ENCODE measurements at regions not wholly inside any gene's neighbourhood (a gene's known extent, or its start where the extent isn't known, plus 50 kb on each side); places are given as distances from the start of the nearest gene placed in this dataset.

- in situ Hi-C loops (cut with MboI), result no loop called here
- no peaks in the 10 kb centered on the region; the same call in 1 of the 3 replicates for H3K9me3 ChIP-seq (replicated peaks; ENCODE audit: control insufficient read depth, insufficient read depth, low read length)
- FAIRE-seq, result no peak
Measured at GRCh38 chr1:212533148-212533517, 75.4 kb upstream of the ATF3 start.

More at GRCh38 chr1:212533148-212533517, 75.4 kb upstream of the ATF3 start:
- BruUV-seq (replicated peaks), result no TSS peak
- ATAC-seq, result no peak
- TF ChIP-seq, protein P1, sequence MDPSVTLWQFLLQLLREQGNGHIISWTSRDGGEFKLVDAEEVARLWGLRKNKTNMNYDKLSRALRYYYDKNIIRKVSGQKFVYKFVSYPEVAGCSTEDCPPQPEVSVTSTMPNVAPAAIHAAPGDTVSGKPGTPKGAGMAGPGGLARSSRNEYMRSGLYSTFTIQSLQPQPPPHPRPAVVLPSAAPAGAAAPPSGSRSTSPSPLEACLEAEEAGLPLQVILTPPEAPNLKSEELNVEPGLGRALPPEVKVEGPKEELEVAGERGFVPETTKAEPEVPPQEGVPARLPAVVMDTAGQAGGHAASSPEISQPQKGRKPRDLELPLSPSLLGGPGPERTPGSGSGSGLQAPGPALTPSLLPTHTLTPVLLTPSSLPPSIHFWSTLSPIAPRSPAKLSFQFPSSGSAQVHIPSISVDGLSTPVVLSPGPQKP (IDR thresholded peaks at IDR 0.05; ENCODE audit: low read depth, low read length), result no peak
- TF ChIP-seq SP1 (IDR thresholded peaks at IDR 0.05; ENCODE audit: low read depth, low read length) (no peak), ZNF622 (IDR thresholded peaks at IDR 0.05) (no peak), MEF2B (IDR thresholded peaks at IDR 0.05; ENCODE audit: partially characterized antibody, poor library complexity, severe bottlenecking) (no peak), LARP7 (IDR thresholded peaks at IDR 0.05) (no peak), IKZF2 (IDR thresholded peaks at IDR 0.05) (no peak), MYB (IDR thresholded peaks at IDR 0.05; ENCODE audit: borderline replicate concordance, low read depth, low read length) (no peak), JUND (IDR thresholded peaks at IDR 0.05; ENCODE audit: low read depth, low read length) (no peak), BCLAF1 (IDR thresholded peaks at IDR 0.05) (no peak), NR2F1 (conservative IDR thresholded peaks at IDR 0.05) (no peak), ZNF24 (IDR thresholded peaks at IDR 0.05) (no peak), HDAC2 (IDR thresholded peaks at IDR 0.05) (no peak), FOXM1 (IDR thresholded peaks at IDR 0.05; ENCODE audit: low read depth, low read length) (no peak), CBFB (IDR thresholded peaks at IDR 0.05; ENCODE audit: low read depth) (no peak), SIN3A (IDR thresholded peaks at IDR 0.05; ENCODE audit: low read depth, low read length) (no peak), DPF2 (IDR thresholded peaks at IDR 0.05) (no peak)
- TF ChIP-seq, protein P2, sequence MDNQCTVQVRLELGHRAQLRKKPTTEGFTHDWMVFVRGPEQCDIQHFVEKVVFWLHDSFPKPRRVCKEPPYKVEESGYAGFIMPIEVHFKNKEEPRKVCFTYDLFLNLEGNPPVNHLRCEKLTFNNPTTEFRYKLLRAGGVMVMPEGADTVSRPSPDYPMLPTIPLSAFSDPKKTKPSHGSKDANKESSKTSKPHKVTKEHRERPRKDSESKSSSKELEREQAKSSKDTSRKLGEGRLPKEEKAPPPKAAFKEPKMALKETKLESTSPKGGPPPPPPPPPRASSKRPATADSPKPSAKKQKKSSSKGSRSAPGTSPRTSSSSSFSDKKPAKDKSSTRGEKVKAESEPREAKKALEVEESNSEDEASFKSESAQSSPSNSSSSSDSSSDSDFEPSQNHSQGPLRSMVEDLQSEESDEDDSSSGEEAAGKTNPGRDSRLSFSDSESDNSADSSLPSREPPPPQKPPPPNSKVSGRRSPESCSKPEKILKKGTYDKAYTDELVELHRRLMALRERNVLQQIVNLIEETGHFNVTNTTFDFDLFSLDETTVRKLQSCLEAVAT (IDR thresholded peaks at IDR 0.05), result no peak
- TF ChIP-seq, protein P3, sequence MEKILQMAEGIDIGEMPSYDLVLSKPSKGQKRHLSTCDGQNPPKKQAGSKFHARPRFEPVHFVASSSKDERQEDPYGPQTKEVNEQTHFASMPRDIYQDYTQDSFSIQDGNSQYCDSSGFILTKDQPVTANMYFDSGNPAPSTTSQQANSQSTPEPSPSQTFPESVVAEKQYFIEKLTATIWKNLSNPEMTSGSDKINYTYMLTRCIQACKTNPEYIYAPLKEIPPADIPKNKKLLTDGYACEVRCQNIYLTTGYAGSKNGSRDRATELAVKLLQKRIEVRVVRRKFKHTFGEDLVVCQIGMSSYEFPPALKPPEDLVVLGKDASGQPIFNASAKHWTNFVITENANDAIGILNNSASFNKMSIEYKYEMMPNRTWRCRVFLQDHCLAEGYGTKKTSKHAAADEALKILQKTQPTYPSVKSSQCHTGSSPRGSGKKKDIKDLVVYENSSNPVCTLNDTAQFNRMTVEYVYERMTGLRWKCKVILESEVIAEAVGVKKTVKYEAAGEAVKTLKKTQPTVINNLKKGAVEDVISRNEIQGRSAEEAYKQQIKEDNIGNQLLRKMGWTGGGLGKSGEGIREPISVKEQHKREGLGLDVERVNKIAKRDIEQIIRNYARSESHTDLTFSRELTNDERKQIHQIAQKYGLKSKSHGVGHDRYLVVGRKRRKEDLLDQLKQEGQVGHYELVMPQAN (conservative IDR thresholded peaks at IDR 0.05), result no peak
- ChIA-PET POLR2A (no interaction called here), RAD21 (ENCODE audit: unreplicated experiment) (no interaction called here), CTCF (interaction anchor here (1.0 kb wide), 1 partner anchor 56 kb away, joined by 3 read pairs; no protein-coding TSS in a partner anchor), SMC1A (ENCODE audit: uncharacterized antibody, unreplicated experiment) (interaction anchor here (1.6 kb wide), 1 partner anchor 41 kb away, joined by 5 read pairs; no protein-coding TSS in a partner anchor)
- Histone ChIP-seq H3K36me3 (ENCODE audit: control insufficient read depth in 2 of 2, insufficient read depth in 2 of 2, low read length in 1 of 2) (no peaks in the 10 kb centered on the region), H3K4me2 (ENCODE audit: control insufficient read depth, insufficient read depth) (no peak overlapping the region), H3K4me1 (ENCODE audit: control insufficient read depth, insufficient read depth, low read length) (no peaks in the 10 kb centered on the region), H3K79me2 (ENCODE audit: control insufficient read depth, insufficient read depth, low read length) (no peaks in the 10 kb centered on the region), H3K9ac (ENCODE audit: control insufficient read depth, insufficient read depth, low read length) (no peak overlapping the region), H2AFZ (ENCODE audit: control insufficient read depth, low read depth, low read length) (no peak overlapping the region), H3K4me3 (no peak overlapping the region), H4K20me1 (ENCODE audit: control insufficient read depth, insufficient read depth) (no peaks in the 10 kb centered on the region), H3K27me3 (replicated peaks in 1 of 2; ENCODE audit: control insufficient read depth in 2 of 2, insufficient read depth in 2 of 2, low read length in 1 of 2) (no peaks in the 10 kb centered on the region), H3K27ac (ENCODE audit: control insufficient read depth, insufficient read depth) (no peak overlapping the region)
- intact Hi-C loops (cut with micrococcal nuclease; ENCODE audit: unreplicated experiment), result no loop called here
- WGBS (ENCODE audit: insufficient coverage, insufficient replicate concordance, low lambda C conversion rate, missing lambda C conversion rate), result 78% methylated on average over 3 of the region's 3 CpGs
- no peak for DNase-seq (ENCODE audit: low read depth, low spot score)
